KMS-11 (cell line): ENCODE measurements at regions not wholly inside any gene's neighbourhood (a gene's known extent, or its start where the extent isn't known, plus 50 kb on each side); places are given as distances from the start of the nearest gene placed in this dataset.
"Not testable (repeated sequence)": the region's sequence is repeated elsewhere in the genome, so short reads cannot be mapped to it uniquely, and the experiment has no call there.

Experiments used
- H2AFZ ChIP-seq: fragments of 200-600 bp; sonication (generic); 2 replicates; pipeline ENCODE4 v1.6.1; 2016; ENCODE audit warnings: antibody characterized with exemption, mixed run types, low read depth
- H3K27ac ChIP-seq: fragments of 200-600 bp; sonication (generic); 2 replicates; pipeline ENCODE4 v1.6.1; 2016; ENCODE audit warnings: mild to moderate bottlenecking, mixed run types
- H3K27me3 ChIP-seq: fragments of 200-600 bp; sonication (generic); 2 replicates; pipeline ENCODE4 v1.6.1; 2017; ENCODE audit warnings: mild to moderate bottlenecking, low read depth, mixed run types, moderate library complexity; ENCODE audit not compliant: insufficient read depth
- H3K36me3 ChIP-seq: fragments of 200-600 bp; sonication (generic); 2 replicates; pipeline ENCODE4 v1.6.1; 2017; ENCODE audit warnings: mild to moderate bottlenecking, mixed run types; ENCODE audit not compliant: insufficient read depth
- H3K4me1 ChIP-seq: fragments of 200-600 bp; sonication (generic); 2 replicates; pipeline ENCODE4 v1.6.1; 2016; ENCODE audit warnings: mild to moderate bottlenecking, low read depth, mixed run types; ENCODE audit not compliant: poor library complexity, severe bottlenecking
- H3K4me2 ChIP-seq: fragments of 200-600 bp; sonication (generic); 2 replicates; pipeline ENCODE4 v1.7.0; 2016; ENCODE audit warnings: mild to moderate bottlenecking, mixed run types
- H3K4me3 ChIP-seq: fragments of 200-600 bp; sonication (generic); IDR thresholded peaks from 2 replicates; pipeline ENCODE4 v1.6.1; 2017; ENCODE audit warnings: low read depth, low read length, mixed read lengths; ENCODE audit not compliant: insufficient read depth
- H3K79me2 ChIP-seq: fragments of 200-600 bp; sonication (generic); 2 replicates; pipeline ENCODE4 v1.6.1; 2016; ENCODE audit warnings: low read depth, mixed run types; ENCODE audit not compliant: insufficient read depth
- H3K9ac ChIP-seq: fragments of 200-600 bp; sonication (generic); 2 replicates; pipeline ENCODE4 v1.6.1; 2016; ENCODE audit warnings: mild to moderate bottlenecking, mixed run types
- H4K20me1 ChIP-seq: fragments of 200-600 bp; sonication (generic); 2 replicates; pipeline ENCODE4 v1.6.1; 2016; ENCODE audit warnings: mild to moderate bottlenecking, mixed run types; ENCODE audit not compliant: insufficient read depth
- CTCF ChIP-seq: fragments of 200-600 bp; sonication (generic); conservative IDR thresholded peaks from 2 replicates; pipeline ENCODE4 v1.6.1; 2017; ENCODE audit warnings: low read depth, mild to moderate bottlenecking, antibody characterized with exemption, low read length, moderate library complexity, mixed read lengths

GRCh38 chr12:131557078-131557709 lies 153.7 kb upstream of the SFSWAP start:
- no peak overlapping the region for H3K4me2 ChIP-seq
- H3K79me2 ChIP-seq: no peaks in the 10 kb centered on the region
- no peaks in the 10 kb centered on the region for H4K20me1 ChIP-seq
- no peak overlapping the region for H3K4me3 ChIP-seq
- H3K4me1 ChIP-seq: no peaks in the 10 kb centered on the region
- no peaks in the 10 kb centered on the region; the same call in 1 of the 2 replicates for H3K27me3 ChIP-seq
- no peak overlapping the region for H3K27ac ChIP-seq
- no peak for TF ChIP-seq CTCF
- H3K9ac ChIP-seq: no peak overlapping the region
- no peaks in the 10 kb centered on the region for H3K36me3 ChIP-seq
- no peak overlapping the region for H2AFZ ChIP-seq

- Histone ChIP-seq H4K20me1 (no peaks in the 10 kb centered on the region), H3K4me1 (no peaks in the 10 kb centered on the region), H3K4me2 (no peak overlapping the region), H3K27ac (no peak overlapping the region), H3K36me3 (no peaks in the 10 kb centered on the region), H3K4me3 (no peak overlapping the region), H3K27me3 (no peaks in the 10 kb centered on the region; the same call in 1 of the 2 replicates), H3K9ac (no peak overlapping the region), H3K79me2 (no peaks in the 10 kb centered on the region), H2AFZ (no peak overlapping the region)
- TF ChIP-seq CTCF: no peak
These were observed 151.1 kb upstream of the SFSWAP start for GRCh38 chr12:131559517-131560516.

GRCh38 chr12:131561051-131561450 lies 149.8 kb upstream of the SFSWAP start:
- TF ChIP-seq CTCF: no peak
- H3K4me3 ChIP-seq: no peak overlapping the region
- no peak overlapping the region for H3K9ac ChIP-seq
- no peaks in the 10 kb centered on the region for H3K27me3 ChIP-seq
- H3K36me3 ChIP-seq: no peaks in the 10 kb centered on the region
- H3K4me2 ChIP-seq: no peak overlapping the region
- H4K20me1 ChIP-seq: no peaks in the 10 kb centered on the region
- no peaks in the 10 kb centered on the region for H3K79me2 ChIP-seq
- H3K27ac ChIP-seq: no peak overlapping the region
- no peak overlapping the region for H2AFZ ChIP-seq
- H3K4me1 ChIP-seq: no peaks in the 10 kb centered on the region

- TF ChIP-seq CTCF: no peak
- no peak overlapping the region for H3K4me2 ChIP-seq
- no peaks in the 10 kb centered on the region for H3K36me3 ChIP-seq
- H3K27ac ChIP-seq: no peak overlapping the region
- H3K4me1 ChIP-seq: no peaks in the 10 kb centered on the region
- no peak overlapping the region for H2AFZ ChIP-seq
- H3K4me3 ChIP-seq: no peak overlapping the region
- no peaks in the 10 kb centered on the region for H3K27me3 ChIP-seq
- H3K79me2 ChIP-seq: no peaks in the 10 kb centered on the region
- no peaks in the 10 kb centered on the region for H4K20me1 ChIP-seq
- H3K9ac ChIP-seq: no peak overlapping the region
These were observed 148.8 kb upstream of the SFSWAP start for GRCh38 chr12:131561891-131562684.

- not testable (repeated sequence) for H3K9ac ChIP-seq, H3K4me3 ChIP-seq, H2AFZ ChIP-seq, H3K27ac ChIP-seq, H3K4me1 ChIP-seq, H4K20me1 ChIP-seq, H3K36me3 ChIP-seq, H3K4me2 ChIP-seq, H3K79me2 ChIP-seq, H3K27me3 ChIP-seq
These were observed 146.7 kb upstream of the SFSWAP start for GRCh38 chr12:131564138-131564727.
